GM12892 (cell line): ENCODE measurements at regions not wholly inside any gene's neighbourhood (a gene's known extent, or its start where the extent isn't known, plus 50 kb on each side); places are given as distances from the start of the nearest gene placed in this dataset.
"Not testable (repeated sequence)": the region's sequence is repeated elsewhere in the genome, so short reads cannot be mapped to it uniquely, and the experiment has no call there.

Experiments
- DNase-seq: peaks from one replicate; pipeline ENCODE4 v3.0.0; 2011; ENCODE audit not compliant: insufficient read length
- FAIRE-seq: peaks from 2 replicates; lab custom pipeline; 2011; peaks lifted over from hg19 to GRCh38; lab: Jason Lieb, UNC
- POLR2A ChIP-seq: IDR thresholded peaks from 2 replicates; pipeline ENCODE4 v1.6.1; 2011; ENCODE audit warnings: low read depth, low read length, control low read depth
- POLR2AphosphoS5 ChIP-seq: IDR thresholded peaks from 2 replicates; pipeline ENCODE4 v1.6.1; 2011; ENCODE audit warnings: low read depth, low read length, control low read depth
- TAF1 ChIP-seq: IDR thresholded peaks from 2 replicates; pipeline ENCODE4 v1.6.1; 2011; ENCODE audit warnings: low read depth, mild to moderate bottlenecking, control low read depth, low read length, borderline replicate concordance

- DNase-seq (no peak), FAIRE-seq (no peak)
- TF ChIP-seq POLR2A: no peak
- no peak for TF ChIP-seq TAF1
- no peak for TF ChIP-seq POLR2AphosphoS5
Observed at GRCh38 chr7:86453454-86453853, 190.3 kb upstream of the GRM3 start.

- no peak for TF ChIP-seq POLR2A
- TF ChIP-seq TAF1: no peak
- no peak for TF ChIP-seq POLR2AphosphoS5
- no peak for FAIRE-seq
- DNase-seq: no peak
Observed at GRCh38 chr7:86448856-86449255, 194.9 kb upstream of the GRM3 start.

- FAIRE-seq (no peak), DNase-seq (no peak)
- TF ChIP-seq POLR2AphosphoS5 (no peak), POLR2A (no peak), TAF1 (no peak)
Observed at GRCh38 chr7:86445285-86445684, 198.4 kb upstream of the GRM3 start.

- DNase-seq (no peak), FAIRE-seq (no peak)
- TF ChIP-seq TAF1 (no peak), POLR2A (no peak), POLR2AphosphoS5 (no peak)
Observed at GRCh38 chr7:86444245-86444644, 199.5 kb upstream of the GRM3 start.

- DNase-seq, FAIRE-seq: not testable (repeated sequence)
Observed at GRCh38 chr7:86440420-86440819, 203.3 kb upstream of the GRM3 start.

- FAIRE-seq: no peak
Observed at GRCh38 chr7:86437951-86438450, 205.7 kb upstream of the GRM3 start.

GRCh38 chr7:86431761-86432160 is 211.9 kb upstream of the GRM3 start:
- FAIRE-seq (no peak), DNase-seq (no peak)
- TF ChIP-seq TAF1 (no peak), POLR2AphosphoS5 (no peak), POLR2A (no peak)

More at GRCh38 chr7:86437951-86438450, 205.7 kb upstream of the GRM3 start:
- DNase-seq: no peak
- TF ChIP-seq POLR2AphosphoS5 (no peak), TAF1 (no peak), POLR2A (no peak)

- no peak for DNase-seq
- FAIRE-seq: no peak
- no peak for TF ChIP-seq TAF1
- no peak for TF ChIP-seq POLR2AphosphoS5
- TF ChIP-seq POLR2A: no peak
Observed at GRCh38 chr7:86411814-86412213, 231.9 kb upstream of the GRM3 start.

GRCh38 chr7:86407291-86407690 is 236.4 kb upstream of the GRM3 start:
- FAIRE-seq: no peak
- no peak for TF ChIP-seq TAF1
- TF ChIP-seq POLR2A: no peak
- no peak for TF ChIP-seq POLR2AphosphoS5
- DNase-seq: no peak

- no peak for FAIRE-seq
- no peak for DNase-seq
- TF ChIP-seq POLR2AphosphoS5: no peak
Observed at GRCh38 chr7:86391813-86392212, 251.9 kb upstream of the GRM3 start.

- FAIRE-seq, DNase-seq: not testable (repeated sequence)
Observed at GRCh38 chr7:86375602-86376001, 268.1 kb upstream of the GRM3 start.

- no peak for FAIRE-seq
- no peak for TF ChIP-seq POLR2A
- TF ChIP-seq POLR2AphosphoS5: no peak
- no peak for TF ChIP-seq TAF1
Observed at GRCh38 chr7:86372262-86372661, 271.4 kb upstream of the GRM3 start.

GRCh38 chr7:86366946-86367345 is 276.8 kb upstream of the GRM3 start:
- FAIRE-seq (no peak), DNase-seq (no peak)
- no peak for TF ChIP-seq POLR2AphosphoS5
- no peak for TF ChIP-seq POLR2A
- TF ChIP-seq TAF1: no peak

More at GRCh38 chr7:86372262-86372661, 271.4 kb upstream of the GRM3 start:
- no peak for DNase-seq

GRCh38 chr7:86340407-86340806 is 303.3 kb upstream of the GRM3 start:
- DNase-seq, FAIRE-seq: not testable (repeated sequence)

GRCh38 chr7:86339051-86339450 is 304.7 kb upstream of the GRM3 start:
- FAIRE-seq (no peak), DNase-seq (no peak)
- TF ChIP-seq TAF1 (no peak), POLR2A (no peak), POLR2AphosphoS5 (no peak)
